SK-N-SH (cell line): ENCODE measurements at regions not wholly inside any gene's neighbourhood (a gene's known extent, or its start where the extent isn't known, plus 50 kb on each side); places are given as distances from the start of the nearest gene placed in this dataset.
A peak's percentile ranks its signal among the peaks of the same experiment; 100 is the strongest.

ENCODE experiments used
- CTCF ChIA-PET: fragments of 300-600, 350-600 bp; formaldehyde crosslinking; extraction: SDS; loops from one replicate; lab custom pipeline; 2021; lab: Yijun Ruan, JAX
- POLR2A ChIA-PET: fragments of 350-600 bp; sonication (Branson Sonifier 250); formaldehyde crosslinking; extraction: SDS; loops from one replicate; lab custom pipeline; 2020; ENCODE audit warnings: antibody characterized with exemption, inconsistent platforms; lab: Yijun Ruan, JAX
- DNase-seq: peaks from one replicate; pipeline ENCODE4 v3.0.0; 2012
- H2AFZ ChIP-seq: fragments of 200-600 bp; sonication (generic); 2 replicates; pipeline ENCODE4 v1.8.1; 2016; ENCODE audit warnings: antibody characterized with exemption, mild to moderate bottlenecking, low read depth
- H3F3A ChIP-seq: fragments of 200-600 bp; sonication (generic); replicated peaks from 2 replicates; pipeline ENCODE3; 2016; ENCODE audit warnings: antibody characterized with exemption, mild to moderate bottlenecking; ENCODE audit not compliant: insufficient read depth
- H3K27ac ChIP-seq, 2 experiments: fragments of 200-500 bp in 1 of 2; fragments of 200-600 bp in 1 of 2; sonication (Bioruptor generic) in 1 of 2; sonication (generic), shearing (Covaris generic) in 1 of 2; 2 replicates each; pipeline versions ENCODE4 v1.5.1 to v1.6.1; 2014 to 2016; ENCODE audit warnings: low read depth in 2 of 2, inconsistent platforms in 1 of 2, low read length in 1 of 2, mild to moderate bottlenecking in 1 of 2, mixed read lengths in 1 of 2
- H3K27me3 ChIP-seq: fragments of 200-600 bp; sonication (generic), shearing (Covaris generic); 2 replicates; pipeline ENCODE4 v1.6.1; 2016; ENCODE audit warnings: mixed run types; ENCODE audit not compliant: insufficient read depth
- H3K36me3 ChIP-seq, 2 experiments: fragments of 200-500 bp in 1 of 2; fragments of 200-600 bp in 1 of 2; sonication (Bioruptor generic) in 1 of 2; sonication (generic) in 1 of 2; replicated peaks in 1 of 2; 2 replicates each; pipeline versions ENCODE3 to v1.5.1; 2014 to 2016; ENCODE audit warnings: low read length in 1 of 2, mild to moderate bottlenecking in 1 of 2; ENCODE audit not compliant: insufficient read depth in 2 of 2, control insufficient read depth in 1 of 2
- H3K4me1 ChIP-seq, 2 experiments: fragments of 200-500 bp in 1 of 2; fragments of 200-600 bp in 1 of 2; sonication (Bioruptor generic) in 1 of 2; sonication (generic), shearing (Covaris generic) in 1 of 2; 2 replicates each; pipeline versions ENCODE4 v1.5.1 to v1.6.1; 2014 to 2016; ENCODE audit warnings: low read depth in 1 of 2, low read length in 1 of 2, mixed run types in 1 of 2; ENCODE audit not compliant: insufficient read depth in 2 of 2, control insufficient read depth in 1 of 2
- H3K4me2 ChIP-seq: fragments of 200-600 bp; sonication (generic), shearing (Covaris generic); 2 replicates; pipeline ENCODE4 v1.6.1; 2017; ENCODE audit warnings: mixed run types
- H3K4me3 ChIP-seq, 2 experiments: fragments of 200-500 bp in 1 of 2; fragments of 200-600 bp in 1 of 2; sonication (Bioruptor generic) in 1 of 2; sonication (generic), shearing (Covaris generic) in 1 of 2; 2 replicates each; pipeline versions ENCODE4 v1.5.1 to v1.8.1; 2014 to 2016; ENCODE audit warnings: low read depth in 2 of 2, inconsistent platforms in 1 of 2, low read length in 1 of 2, mild to moderate bottlenecking in 1 of 2, mixed read lengths in 1 of 2, moderate library complexity in 1 of 2
- H3K79me2 ChIP-seq: fragments of 200-600 bp; sonication (generic); 2 replicates; pipeline ENCODE4 v1.8.1; 2017; ENCODE audit warnings: mild to moderate bottlenecking; ENCODE audit not compliant: insufficient read depth
- H3K9ac ChIP-seq: fragments of 200-600 bp; sonication (generic); 2 replicates; pipeline ENCODE4 v1.6.1; 2017; ENCODE audit warnings: mixed run types
- H3K9me2 ChIP-seq: fragments of 200-600 bp; sonication (generic); 2 replicates; pipeline ENCODE4 v1.6.1; 2017; ENCODE audit warnings: mixed run types
- H3K9me3 ChIP-seq: fragments of 200-600 bp; sonication (generic); 2 replicates; pipeline ENCODE4 v1.6.1; 2017; ENCODE audit warnings: mixed run types, mild to moderate bottlenecking, moderate library complexity
- H4K20me1 ChIP-seq: fragments of 200-600 bp; sonication (generic); 2 replicates; pipeline ENCODE4 v1.6.1; 2017; ENCODE audit warnings: mild to moderate bottlenecking, mixed run types; ENCODE audit not compliant: insufficient read depth
- CHD2 ChIP-seq: fragments of 150-350 bp; IDR thresholded peaks from 2 replicates; pipeline ENCODE4 v1.6.1; 2018; ENCODE audit warnings: low read length; ENCODE audit not compliant: partially characterized antibody
- ELF1 ChIP-seq: IDR thresholded peaks from 2 replicates; pipeline ENCODE4 v1.4.0; 2012
- EZH2phosphoT487 ChIP-seq: fragments of 200-600 bp; sonication (generic); IDR thresholded peaks from 2 replicates; pipeline ENCODE4 v1.6.1; 2017; ENCODE audit warnings: low read depth, mixed run types, mild to moderate bottlenecking, antibody characterized with exemption, moderate library complexity, borderline replicate concordance
- FOXJ3 ChIP-seq: sonication (generic); formaldehyde crosslinking; IDR thresholded peaks from 2 replicates; pipeline ENCODE4 v1.5.1; 2020; ENCODE audit warnings: mild to moderate bottlenecking, missing genetic modification reagents
- FOXM1 ChIP-seq: IDR thresholded peaks from 2 replicates; pipeline ENCODE4 v1.4.0; 2012; ENCODE audit warnings: low read depth, mild to moderate bottlenecking
- GATA2 ChIP-seq: sonication (generic); formaldehyde crosslinking; IDR thresholded peaks from 2 replicates; pipeline ENCODE4 v1.5.0; 2020; ENCODE audit warnings: mild to moderate bottlenecking, missing genetic modification reagents
- JUND ChIP-seq: IDR thresholded peaks from 2 replicates; pipeline ENCODE4 v1.4.0; 2012
- MEF2A ChIP-seq: IDR thresholded peaks from 2 replicates; pipeline ENCODE4 v1.4.0; 2012; ENCODE audit warnings: low read depth, borderline replicate concordance
- MXI1 ChIP-seq: IDR thresholded peaks from 2 replicates; pipeline ENCODE4 v1.6.1; 2012; ENCODE audit warnings: mild to moderate bottlenecking, low read depth, low read length, improper control_type of control experiment
- NFIC ChIP-seq: IDR thresholded peaks from 2 replicates; pipeline ENCODE4 v1.4.0; 2012; ENCODE audit warnings: borderline replicate concordance
- POLR2AphosphoS5 ChIP-seq: IDR thresholded peaks from 2 replicates; pipeline ENCODE4 v1.6.1; 2012; ENCODE audit warnings: low read depth, low read length
- RXRA ChIP-seq: IDR thresholded peaks from 2 replicates; pipeline ENCODE4 v1.4.0; 2012; ENCODE audit warnings: low read depth, mild to moderate bottlenecking, borderline replicate concordance
- SIN3A ChIP-seq: IDR thresholded peaks from 2 replicates; pipeline ENCODE4 v1.6.1; 2012; ENCODE audit warnings: low read depth, mild to moderate bottlenecking, low read length, moderate library complexity, borderline replicate concordance
- TAF1 ChIP-seq: IDR thresholded peaks from 2 replicates; pipeline ENCODE4 v1.6.1; 2012; ENCODE audit warnings: low read depth, mild to moderate bottlenecking, low read length, moderate library complexity, borderline replicate concordance
- TCF12 ChIP-seq: IDR thresholded peaks from 2 replicates; pipeline ENCODE4 v1.4.0; 2012
- USF2 ChIP-seq: fragments of 150-350 bp; IDR thresholded peaks from 2 replicates; pipeline ENCODE4 v1.6.1; 2017; ENCODE audit warnings: antibody characterized with exemption, low read length, low read depth, borderline replicate concordance
- YY1 ChIP-seq: IDR thresholded peaks from 2 replicates; pipeline ENCODE4 v1.4.0; 2012; ENCODE audit warnings: low read depth, mild to moderate bottlenecking
- WGBS: methylation state at CpG from one replicate; pipeline ENCODE4 v1.1.6; 2017; ENCODE audit warnings: low lambda C conversion rate; 5-methylcytosine and 5-hydroxymethylcytosine counted together
- TF ChIP-seq, protein P1 (sequence below): IDR thresholded peaks from 2 replicates; pipeline ENCODE4 v1.4.0; 2012; ENCODE audit warnings: low read depth, borderline replicate concordance
- TF ChIP-seq, protein P2 (sequence below): IDR thresholded peaks from 2 replicates; pipeline ENCODE4 v1.4.0; 2012; ENCODE audit warnings: low read depth, borderline replicate concordance
- TF ChIP-seq, protein P3 (sequence below): IDR thresholded peaks from 2 replicates; pipeline ENCODE4 v1.6.1; 2012; ENCODE audit warnings: mild to moderate bottlenecking, low read depth, low read length, moderate library complexity

GRCh38 chr4:153122855-153123254, 81.4 kb upstream of the TRIM2 start:
- H3K9ac ChIP-seq: no peak overlapping the region
- peak; percentile 28 for DNase-seq
- H2AFZ ChIP-seq: no peak overlapping the region
- H3K27me3 ChIP-seq: no peaks in the 10 kb centered on the region
- H3K9me3 ChIP-seq: no peaks in the 10 kb centered on the region
- no peak overlapping the region for H3K27ac ChIP-seq
- no peaks in the 10 kb centered on the region for H3F3A ChIP-seq
- WGBS: 80% methylated on average over 6 of the region's 6 CpGs
- H3K4me2 ChIP-seq: no peak overlapping the region
- no peaks in the 10 kb centered on the region for H3K79me2 ChIP-seq
- no peaks in the 10 kb centered on the region for H3K9me2 ChIP-seq
- TF ChIP-seq TCF12 (peak; percentile 28; the same call in 1 of the 2 replicates), ELF1 (no peak), USF2 (no peak), MXI1 (no peak)
- POLR2A ChIA-PET: no interaction called here
- no peaks in the 10 kb centered on the region for H3K36me3 ChIP-seq
- no peak overlapping the region for H3K4me3 ChIP-seq
- CTCF ChIA-PET: interaction anchor here (6.5 kb wide), 1 partner anchor 39 kb away, joined by 151 read pairs; no protein-coding TSS in a partner anchor
- H3K4me1 ChIP-seq: peaks cover 0 to 2% of the 10 kb centered on the region in 2 experiments; a peak in 1 of 4 replicates
- H4K20me1 ChIP-seq: no peaks in the 10 kb centered on the region

GRCh38 chr4:153126137-153126536, 78.1 kb upstream of the TRIM2 start:
- Histone ChIP-seq H3K27me3 (no peaks in the 10 kb centered on the region), H3F3A (no peaks in the 10 kb centered on the region), H3K4me2 (no peak overlapping the region), H2AFZ (no peak overlapping the region), H3K79me2 (no peaks in the 10 kb centered on the region), H3K9me3 (no peaks in the 10 kb centered on the region), H4K20me1 (no peaks in the 10 kb centered on the region), H3K9me2 (no peaks in the 10 kb centered on the region), H3K4me1 (peaks cover 0 to 2% of the 10 kb centered on the region in 2 experiments; a peak in 1 of 4 replicates), H3K27ac (no peak overlapping the region)
- 91% methylated on average over 4 of the region's 4 CpGs for WGBS
- ChIA-PET CTCF (interaction anchor here (1.1 to 6.5 kb wide), 9 partner anchors 12 to 341 kb away, joined by 3 to 151 read pairs (median 29); no protein-coding TSS in a partner anchor), POLR2A (no interaction called here)
- TF ChIP-seq, protein P1, sequence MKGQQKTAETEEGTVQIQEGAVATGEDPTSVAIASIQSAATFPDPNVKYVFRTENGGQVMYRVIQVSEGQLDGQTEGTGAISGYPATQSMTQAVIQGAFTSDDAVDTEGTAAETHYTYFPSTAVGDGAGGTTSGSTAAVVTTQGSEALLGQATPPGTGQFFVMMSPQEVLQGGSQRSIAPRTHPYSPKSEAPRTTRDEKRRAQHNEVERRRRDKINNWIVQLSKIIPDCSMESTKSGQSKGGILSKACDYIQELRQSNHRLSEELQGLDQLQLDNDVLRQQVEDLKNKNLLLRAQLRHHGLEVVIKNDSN: no peak
- TF ChIP-seq USF2: no peak
- TF ChIP-seq TAF1: no peak
- TF ChIP-seq, protein P2, sequence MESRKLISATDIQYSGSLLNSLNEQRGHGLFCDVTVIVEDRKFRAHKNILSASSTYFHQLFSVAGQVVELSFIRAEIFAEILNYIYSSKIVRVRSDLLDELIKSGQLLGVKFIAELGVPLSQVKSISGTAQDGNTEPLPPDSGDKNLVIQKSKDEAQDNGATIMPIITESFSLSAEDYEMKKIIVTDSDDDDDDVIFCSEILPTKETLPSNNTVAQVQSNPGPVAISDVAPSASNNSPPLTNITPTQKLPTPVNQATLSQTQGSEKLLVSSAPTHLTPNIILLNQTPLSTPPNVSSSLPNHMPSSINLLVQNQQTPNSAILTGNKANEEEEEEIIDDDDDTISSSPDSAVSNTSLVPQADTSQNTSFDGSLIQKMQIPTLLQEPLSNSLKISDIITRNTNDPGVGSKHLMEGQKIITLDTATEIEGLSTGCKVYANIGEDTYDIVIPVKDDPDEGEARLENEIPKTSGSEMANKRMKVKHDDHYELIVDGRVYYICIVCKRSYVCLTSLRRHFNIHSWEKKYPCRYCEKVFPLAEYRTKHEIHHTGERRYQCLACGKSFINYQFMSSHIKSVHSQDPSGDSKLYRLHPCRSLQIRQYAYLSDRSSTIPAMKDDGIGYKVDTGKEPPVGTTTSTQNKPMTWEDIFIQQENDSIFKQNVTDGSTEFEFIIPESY: no peak
- TF ChIP-seq, protein P3, sequence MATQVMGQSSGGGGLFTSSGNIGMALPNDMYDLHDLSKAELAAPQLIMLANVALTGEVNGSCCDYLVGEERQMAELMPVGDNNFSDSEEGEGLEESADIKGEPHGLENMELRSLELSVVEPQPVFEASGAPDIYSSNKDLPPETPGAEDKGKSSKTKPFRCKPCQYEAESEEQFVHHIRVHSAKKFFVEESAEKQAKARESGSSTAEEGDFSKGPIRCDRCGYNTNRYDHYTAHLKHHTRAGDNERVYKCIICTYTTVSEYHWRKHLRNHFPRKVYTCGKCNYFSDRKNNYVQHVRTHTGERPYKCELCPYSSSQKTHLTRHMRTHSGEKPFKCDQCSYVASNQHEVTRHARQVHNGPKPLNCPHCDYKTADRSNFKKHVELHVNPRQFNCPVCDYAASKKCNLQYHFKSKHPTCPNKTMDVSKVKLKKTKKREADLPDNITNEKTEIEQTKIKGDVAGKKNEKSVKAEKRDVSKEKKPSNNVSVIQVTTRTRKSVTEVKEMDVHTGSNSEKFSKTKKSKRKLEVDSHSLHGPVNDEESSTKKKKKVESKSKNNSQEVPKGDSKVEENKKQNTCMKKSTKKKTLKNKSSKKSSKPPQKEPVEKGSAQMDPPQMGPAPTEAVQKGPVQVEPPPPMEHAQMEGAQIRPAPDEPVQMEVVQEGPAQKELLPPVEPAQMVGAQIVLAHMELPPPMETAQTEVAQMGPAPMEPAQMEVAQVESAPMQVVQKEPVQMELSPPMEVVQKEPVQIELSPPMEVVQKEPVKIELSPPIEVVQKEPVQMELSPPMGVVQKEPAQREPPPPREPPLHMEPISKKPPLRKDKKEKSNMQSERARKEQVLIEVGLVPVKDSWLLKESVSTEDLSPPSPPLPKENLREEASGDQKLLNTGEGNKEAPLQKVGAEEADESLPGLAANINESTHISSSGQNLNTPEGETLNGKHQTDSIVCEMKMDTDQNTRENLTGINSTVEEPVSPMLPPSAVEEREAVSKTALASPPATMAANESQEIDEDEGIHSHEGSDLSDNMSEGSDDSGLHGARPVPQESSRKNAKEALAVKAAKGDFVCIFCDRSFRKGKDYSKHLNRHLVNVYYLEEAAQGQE: no peak
- no peak for TF ChIP-seq FOXM1
- TF ChIP-seq RXRA: no peak
- no peak for TF ChIP-seq SIN3A
- no peak for TF ChIP-seq EZH2phosphoT487
- no peak for TF ChIP-seq CHD2
- no peak for TF ChIP-seq POLR2AphosphoS5
- no peak for TF ChIP-seq ELF1
- TF ChIP-seq MEF2A: no peak
- TF ChIP-seq NFIC: no peak
- TF ChIP-seq JUND: no peak
- no peak for TF ChIP-seq GATA2
- no peak for TF ChIP-seq MXI1
- TF ChIP-seq YY1: no peak
- no peak for TF ChIP-seq FOXJ3
- TF ChIP-seq, all 33 proteins: peak for 0
- no peak overlapping the region for H3K4me3 ChIP-seq
- DNase-seq: no peak
- no peak overlapping the region for H3K9ac ChIP-seq
- H3K36me3 ChIP-seq: no peaks in the 10 kb centered on the region
